Stimulated activated CD4-positive, alpha-beta T cell treated with anti-CD3 and anti-CD28 coated beads, Interleukin-12 subunit alpha, Interleukin-12 subunit beta, amount 100 ng/mL, for 48 hours (primary cell): ENCODE measurements at regions not wholly inside any gene's neighbourhood (a gene's known extent, or its start where the extent isn't known, plus 50 kb on each side); places are given as distances from the start of the nearest gene placed in this dataset.

ENCODE experiments used
- DNase-seq, 3 donors: peaks; one replicate each; pipeline ENCODE4 v3.0.0-alpha.2; 2020; ENCODE audit warnings: low read depth in 2 of 3, low spot score in 1 of 3

GRCh38 chr11:30155428-30155827 is 75.4 kb upstream of the FSHB start:
- no peak for DNase-seq

- no peak for DNase-seq
These were observed 71.3 kb upstream of the FSHB start for GRCh38 chr11:30159546-30159945.

GRCh38 chr11:30165652-30166051 is 65.2 kb upstream of the FSHB start:
- no peak for DNase-seq

- DNase-seq, result no peak
These were observed 59.2 kb upstream of the FSHB start for GRCh38 chr11:30171661-30172060.

- DNase-seq, result no peak
These were observed 58.7 kb upstream of the FSHB start for GRCh38 chr11:30172158-30172557.

- no peak for DNase-seq
These were observed 57.9 kb upstream of the FSHB start for GRCh38 chr11:30172883-30173311.

GRCh38 chr11:30174265-30175020 is 56.4 kb upstream of the FSHB start:
- DNase-seq, result no peak
